NCI-H524 (cell line): ENCODE measurements at regions not wholly inside any gene's neighbourhood (a gene's known extent, or its start where the extent isn't known, plus 50 kb on each side); places are given as distances from the start of the nearest gene placed in this dataset.
"Not testable (repeated sequence)": the region's sequence is repeated elsewhere in the genome, so short reads cannot be mapped to it uniquely, and the experiment has no call there.

Source experiments
- DNase-seq, 2 experiments: peaks; one replicate each; lab custom pipeline; 2025; lab: John Stamatoyannopoulos, UW

GRCh38 chr4:153106736-153107135 is 97.5 kb upstream of the TRIM2 start:
- not testable (repeated sequence) for DNase-seq

- no peak for DNase-seq
These were observed 97.0 kb upstream of the TRIM2 start for GRCh38 chr4:153107246-153107645.

GRCh38 chr4:153109296-153109849 is 94.9 kb upstream of the TRIM2 start:
- no peak for DNase-seq

- no peak for DNase-seq
These were observed 93.5 kb upstream of the TRIM2 start for GRCh38 chr4:153110739-153111138.

- DNase-seq = no peak
These were observed 92.7 kb upstream of the TRIM2 start for GRCh38 chr4:153111426-153112040.

GRCh38 chr4:153112041-153112441 is 92.2 kb upstream of the TRIM2 start:
- no peak for DNase-seq

GRCh38 chr4:153113061-153113837 is 91.0 kb upstream of the TRIM2 start:
- no peak for DNase-seq

- no peak for DNase-seq
These were observed 90.5 kb upstream of the TRIM2 start for GRCh38 chr4:153113838-153114105.

- no peak for DNase-seq
These were observed 89.4 kb upstream of the TRIM2 start for GRCh38 chr4:153114771-153115321.

GRCh38 chr4:153115322-153116290 is 88.6 kb upstream of the TRIM2 start:
- DNase-seq = no peak

GRCh38 chr4:153116291-153116680 is 88.0 kb upstream of the TRIM2 start:
- DNase-seq = no peak

- DNase-seq = no peak
These were observed 87.4 kb upstream of the TRIM2 start for GRCh38 chr4:153116801-153117200.

- DNase-seq = no peak
These were observed 86.7 kb upstream of the TRIM2 start for GRCh38 chr4:153117554-153117953.

GRCh38 chr4:153119626-153120025 is 84.6 kb upstream of the TRIM2 start:
- no peak for DNase-seq

GRCh38 chr4:153120235-153120634 is 84.0 kb upstream of the TRIM2 start:
- no peak for DNase-seq

- DNase-seq = peak in 1 of 2 experiments; percentile 52
These were observed 81.4 kb upstream of the TRIM2 start for GRCh38 chr4:153122855-153123254.

- DNase-seq = no peak
These were observed 78.1 kb upstream of the TRIM2 start for GRCh38 chr4:153126137-153126536.

GRCh38 chr4:153127760-153128494 is 76.3 kb upstream of the TRIM2 start:
- DNase-seq = peak; percentile 62 to 65

- DNase-seq = peak; percentile 60 to 76
These were observed 72.6 kb upstream of the TRIM2 start for GRCh38 chr4:153131596-153131995.

GRCh38 chr4:153137159-153137558 is 67.1 kb upstream of the TRIM2 start:
- no peak for DNase-seq
